Astrocyte (in vitro differentiated cells and primary cell): ENCODE measurements at regions not wholly inside any gene's neighbourhood (a gene's known extent, or its start where the extent isn't known, plus 50 kb on each side); places are given as distances from the start of the nearest gene placed in this dataset.

ENCODE experiments used
- DNase-seq: peaks from one replicate; pipeline ENCODE4 v3.0.0-alpha.2; 2010; ENCODE audit warnings: low read depth
- FAIRE-seq: peaks from 2 replicates; lab custom pipeline; 2011; peaks lifted over from hg19 to GRCh38; lab: Jason Lieb, UNC
- H2AFZ ChIP-seq: 2 replicates; pipeline ENCODE4 v1.6.0; 2012; ENCODE audit warnings: low read depth, low read length, inconsistent platforms
- H3K27ac ChIP-seq: 2 replicates; pipeline ENCODE4 v1.5.1; 2011; ENCODE audit warnings: low read depth, low read length, inconsistent platforms
- H3K27me3 ChIP-seq: 2 replicates; pipeline ENCODE4 v1.6.0; 2011; ENCODE audit warnings: low read length, inconsistent platforms; ENCODE audit not compliant: insufficient read depth
- H3K36me3 ChIP-seq: 2 replicates; pipeline ENCODE4 v1.5.1; 2011; ENCODE audit warnings: low read length, inconsistent platforms; ENCODE audit not compliant: insufficient read depth
- H3K4me1 ChIP-seq: 2 replicates; pipeline ENCODE4 v1.5.1; 2011; ENCODE audit warnings: low read length, inconsistent platforms; ENCODE audit not compliant: insufficient read depth
- H3K4me2 ChIP-seq: 2 replicates; pipeline ENCODE4 v1.6.0; 2012; ENCODE audit warnings: low read length, inconsistent platforms
- H3K4me3 ChIP-seq: 2 replicates; pipeline ENCODE4 v1.5.1; 2011; ENCODE audit warnings: low read depth, mild to moderate bottlenecking, low read length, inconsistent platforms; ENCODE audit not compliant: insufficient read depth
- H3K79me2 ChIP-seq: 2 replicates; pipeline ENCODE4 v1.6.0; 2012; ENCODE audit warnings: mild to moderate bottlenecking, low read length, inconsistent platforms; ENCODE audit not compliant: insufficient read depth
- H3K9ac ChIP-seq: 2 replicates; pipeline ENCODE4 v1.6.0; 2012; ENCODE audit warnings: mild to moderate bottlenecking, low read length, inconsistent platforms
- H3K9me3 ChIP-seq: 2 replicates; pipeline ENCODE4 v1.5.1; 2012; ENCODE audit warnings: low read depth, mild to moderate bottlenecking, low read length, inconsistent platforms; ENCODE audit not compliant: insufficient read depth
- H4K20me1 ChIP-seq: 2 replicates; pipeline ENCODE4 v1.6.0; 2012; ENCODE audit warnings: low read length, inconsistent platforms; ENCODE audit not compliant: insufficient read depth
- H3K27ac Mint-ChIP-seq: one replicate; pipeline ENCODE4 v1.8.0; 2021; ENCODE audit warnings: mild to moderate bottlenecking, mixed read lengths; ENCODE audit not compliant: unreplicated experiment
- H3K27me3 Mint-ChIP-seq: one replicate; pipeline ENCODE4 v1.8.0; 2021; ENCODE audit warnings: low read depth, mixed read lengths; ENCODE audit not compliant: unreplicated experiment
- H3K36me3 Mint-ChIP-seq: one replicate; pipeline ENCODE4 v1.8.0; 2021; ENCODE audit warnings: low read depth, mixed read lengths; ENCODE audit not compliant: unreplicated experiment
- H3K4me1 Mint-ChIP-seq: one replicate; pipeline ENCODE4 v1.8.0; 2021; ENCODE audit warnings: low read depth, mixed read lengths; ENCODE audit not compliant: unreplicated experiment
- H3K4me3 Mint-ChIP-seq: one replicate; pipeline ENCODE4 v1.8.0; 2021; ENCODE audit warnings: mild to moderate bottlenecking, moderate library complexity, mixed read lengths; ENCODE audit not compliant: unreplicated experiment
- H3K9me3 Mint-ChIP-seq: one replicate; pipeline ENCODE4 v1.8.0; 2021; ENCODE audit warnings: mild to moderate bottlenecking, mixed read lengths; ENCODE audit not compliant: unreplicated experiment
- EZH2 ChIP-seq: IDR thresholded peaks from 2 replicates; pipeline ENCODE4 v1.6.1; 2012; ENCODE audit warnings: mild to moderate bottlenecking, low read length, inconsistent platforms; ENCODE audit not compliant: insufficient read depth
- TF ChIP-seq, protein P1 (sequence below): IDR thresholded peaks from 2 replicates; pipeline ENCODE4 v1.5.1; 2011; ENCODE audit warnings: low read depth, mild to moderate bottlenecking, inconsistent platforms, low read length, moderate library complexity; ENCODE audit not compliant: insufficient read depth

DNA sequence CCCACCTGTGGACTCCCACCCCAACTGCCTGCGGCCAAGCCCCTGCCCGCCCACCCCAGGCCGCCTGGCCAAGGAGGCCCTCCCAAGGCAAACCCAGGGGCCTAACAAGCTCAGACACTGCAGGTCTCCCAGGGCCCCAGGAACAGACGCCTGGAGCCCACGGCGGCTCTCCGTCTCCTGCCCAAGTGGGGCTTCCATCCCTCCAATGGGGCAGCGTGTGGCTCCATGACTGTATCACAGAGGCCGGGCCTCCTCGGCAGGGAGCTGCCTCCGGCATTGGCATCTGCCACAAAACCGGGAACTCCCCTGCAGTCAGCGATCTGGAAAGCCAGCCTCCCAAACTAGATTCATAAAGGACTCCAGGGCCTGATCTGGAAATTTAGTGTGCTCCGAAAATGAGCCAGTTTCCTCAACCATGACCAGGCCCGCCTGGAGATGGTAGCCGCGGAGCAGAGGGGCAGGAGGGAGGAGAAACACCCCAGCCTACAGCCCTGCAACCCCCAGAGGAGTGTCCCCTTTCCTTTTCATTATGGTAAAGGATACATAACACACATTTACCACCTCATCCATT is 148.3 kb upstream of the IQSEC1 start:
- TF ChIP-seq, protein P1, sequence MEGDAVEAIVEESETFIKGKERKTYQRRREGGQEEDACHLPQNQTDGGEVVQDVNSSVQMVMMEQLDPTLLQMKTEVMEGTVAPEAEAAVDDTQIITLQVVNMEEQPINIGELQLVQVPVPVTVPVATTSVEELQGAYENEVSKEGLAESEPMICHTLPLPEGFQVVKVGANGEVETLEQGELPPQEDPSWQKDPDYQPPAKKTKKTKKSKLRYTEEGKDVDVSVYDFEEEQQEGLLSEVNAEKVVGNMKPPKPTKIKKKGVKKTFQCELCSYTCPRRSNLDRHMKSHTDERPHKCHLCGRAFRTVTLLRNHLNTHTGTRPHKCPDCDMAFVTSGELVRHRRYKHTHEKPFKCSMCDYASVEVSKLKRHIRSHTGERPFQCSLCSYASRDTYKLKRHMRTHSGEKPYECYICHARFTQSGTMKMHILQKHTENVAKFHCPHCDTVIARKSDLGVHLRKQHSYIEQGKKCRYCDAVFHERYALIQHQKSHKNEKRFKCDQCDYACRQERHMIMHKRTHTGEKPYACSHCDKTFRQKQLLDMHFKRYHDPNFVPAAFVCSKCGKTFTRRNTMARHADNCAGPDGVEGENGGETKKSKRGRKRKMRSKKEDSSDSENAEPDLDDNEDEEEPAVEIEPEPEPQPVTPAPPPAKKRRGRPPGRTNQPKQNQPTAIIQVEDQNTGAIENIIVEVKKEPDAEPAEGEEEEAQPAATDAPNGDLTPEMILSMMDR = no peak
- TF ChIP-seq EZH2 = no peak
- DNase-seq = no peak
- Mint-ChIP-seq H3K9me3 (no peaks in the 10 kb centered on the region), H3K27me3 (no peaks in the 10 kb centered on the region), H3K4me3 (no peak overlapping the region), H3K27ac (no peak overlapping the region), H3K4me1 (peaks cover 25% of the 10 kb centered on the region), H3K36me3 (no peaks in the 10 kb centered on the region)
- no peaks in the 10 kb centered on the region for H3K27me3 ChIP-seq
- H3K4me2 ChIP-seq = no peak overlapping the region
- H3K4me1 ChIP-seq = peaks cover 20% of the 10 kb centered on the region
- no peak overlapping the region for H3K27ac ChIP-seq
- H3K79me2 ChIP-seq = no peaks in the 10 kb centered on the region
- H4K20me1 ChIP-seq = no peaks in the 10 kb centered on the region
- H3K36me3 ChIP-seq = no peaks in the 10 kb centered on the region
- no peak overlapping the region for H2AFZ ChIP-seq
- no peak overlapping the region for H3K9ac ChIP-seq
- no peak overlapping the region for H3K4me3 ChIP-seq
- H3K9me3 ChIP-seq = no peaks in the 10 kb centered on the region
- no peak for FAIRE-seq

DNA sequence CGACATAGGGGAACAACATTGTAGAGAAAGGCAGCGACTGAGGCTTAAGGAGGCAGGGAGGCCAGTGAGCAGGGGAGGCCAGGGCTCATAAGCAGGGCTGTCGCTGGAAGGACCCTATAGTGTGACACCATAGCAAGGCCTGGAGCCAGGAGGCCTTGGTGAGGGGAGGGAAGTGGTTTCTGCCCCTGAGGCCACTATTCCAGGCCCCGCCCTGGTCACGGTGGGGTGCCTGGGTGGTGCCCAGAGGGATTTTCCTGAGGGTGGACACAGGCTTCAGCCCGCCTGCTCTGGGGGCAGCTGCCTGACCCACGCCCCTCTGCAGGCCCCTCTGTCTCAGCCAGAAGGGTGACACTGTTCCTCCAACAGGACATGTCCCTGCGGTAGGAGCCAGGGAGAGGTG is 147.8 kb upstream of the IQSEC1 start:
- Mint-ChIP-seq H3K27ac (peak overlapping the region; percentile 47), H3K4me3 (no peak overlapping the region), H3K4me1 (peaks cover 27% of the 10 kb centered on the region), H3K36me3 (no peaks in the 10 kb centered on the region), H3K9me3 (no peaks in the 10 kb centered on the region), H3K27me3 (no peaks in the 10 kb centered on the region)
- Histone ChIP-seq H3K9ac (no peak overlapping the region), H2AFZ (no peak overlapping the region), H3K27ac (no peak overlapping the region), H3K9me3 (no peaks in the 10 kb centered on the region), H3K4me2 (no peak overlapping the region), H3K4me1 (peaks cover 25% of the 10 kb centered on the region), H3K79me2 (no peaks in the 10 kb centered on the region), H3K4me3 (no peak overlapping the region), H3K36me3 (no peaks in the 10 kb centered on the region), H3K27me3 (no peaks in the 10 kb centered on the region), H4K20me1 (no peaks in the 10 kb centered on the region)
- DNase-seq (no peak), FAIRE-seq (no peak)
- TF ChIP-seq, protein P1 = no peak
- TF ChIP-seq EZH2 = no peak

DNA sequence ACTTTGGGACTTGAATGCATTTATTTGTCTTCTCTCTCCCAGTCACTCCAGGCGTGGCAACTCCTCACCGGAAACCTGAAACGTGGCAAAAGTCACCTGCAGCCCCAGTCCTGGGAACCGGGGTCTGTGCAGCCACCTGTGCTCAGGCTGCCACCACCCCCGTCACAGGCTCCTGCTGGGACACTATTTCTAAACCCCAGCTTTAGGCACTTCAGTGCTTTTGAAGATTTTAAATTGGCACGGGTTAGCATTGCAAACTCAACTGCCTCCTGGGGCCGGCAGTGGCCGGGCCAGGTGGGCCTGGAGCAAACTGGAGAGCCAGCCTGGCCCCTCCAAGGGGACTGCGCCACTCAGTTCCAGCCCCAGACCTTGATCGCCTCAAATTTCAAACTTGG is 146.7 kb upstream of the IQSEC1 start:
- no peak for DNase-seq
- no peak overlapping the region for H3K9ac ChIP-seq
- H2AFZ ChIP-seq = no peak overlapping the region
- H3K4me3 Mint-ChIP-seq = no peak overlapping the region
- H3K4me1 ChIP-seq = peaks cover 29% of the 10 kb centered on the region
- H3K27ac Mint-ChIP-seq = peak overlapping the region; percentile 66
- no peaks in the 10 kb centered on the region for H3K36me3 ChIP-seq
- H3K27me3 Mint-ChIP-seq = no peaks in the 10 kb centered on the region
- no peaks in the 10 kb centered on the region for H4K20me1 ChIP-seq
- no peaks in the 10 kb centered on the region for H3K79me2 ChIP-seq
- FAIRE-seq = no peak
- H3K4me3 ChIP-seq = no peak overlapping the region
- peaks cover 29% of the 10 kb centered on the region for H3K4me1 Mint-ChIP-seq
- H3K27me3 ChIP-seq = no peaks in the 10 kb centered on the region
- H3K36me3 Mint-ChIP-seq = no peaks in the 10 kb centered on the region
- no peaks in the 10 kb centered on the region for H3K9me3 Mint-ChIP-seq
- no peaks in the 10 kb centered on the region for H3K9me3 ChIP-seq
- TF ChIP-seq EZH2 = no peak
- TF ChIP-seq, protein P1 = no peak
- H3K4me2 ChIP-seq = no peak overlapping the region
- no peak overlapping the region for H3K27ac ChIP-seq
